ENCODE measurements at regions not wholly inside any gene's neighbourhood (a gene's known extent, or its start where the extent isn't known, plus 50 kb on each side); places are given as distances from the start of the nearest gene placed in this dataset.

- DNase-seq (ENCODE audit: low spot score), result no peak
- Mint-ChIP-seq H3K36me3 (ENCODE audit: low read depth) (peaks cover 4% of the 10 kb centered on the region), H3K9me3 (ENCODE audit: low read depth) (peaks cover 8% of the 10 kb centered on the region), H3K27me3 (ENCODE audit: low read depth) (peaks cover 76% of the 10 kb centered on the region), H3K4me3 (ENCODE audit: unreplicated experiment) (no peak overlapping the region), H3K4me1 (ENCODE audit: low read depth) (no peaks in the 10 kb centered on the region), H3K27ac (ENCODE audit: unreplicated experiment) (no peak overlapping the region)
- no peak for TF ChIP-seq CTCF (IDR thresholded peaks at IDR 0.05)
Observed at GRCh38 chr3:184506561-184506991, 55.0 kb upstream of the EPHB3 start.

GRCh38 chr3:184508938-184509337 is 52.6 kb upstream of the EPHB3 start:
- Mint-ChIP-seq H3K27ac (ENCODE audit: unreplicated experiment) (no peak overlapping the region), H3K4me1 (ENCODE audit: low read depth) (peaks cover 5% of the 10 kb centered on the region), H3K36me3 (ENCODE audit: low read depth) (peaks cover 10% of the 10 kb centered on the region), H3K9me3 (ENCODE audit: low read depth) (peaks cover 10% of the 10 kb centered on the region), H3K4me3 (ENCODE audit: unreplicated experiment) (no peak overlapping the region), H3K27me3 (ENCODE audit: low read depth) (peaks cover 89% of the 10 kb centered on the region)
- DNase-seq (ENCODE audit: low spot score), result no peak
- TF ChIP-seq CTCF (IDR thresholded peaks at IDR 0.05), result no peak

GRCh38 chr3:184511741-184512140 is 49.8 kb upstream of the EPHB3 start:
- Mint-ChIP-seq H3K9me3 (ENCODE audit: low read depth) (peaks cover 10% of the 10 kb centered on the region), H3K27ac (ENCODE audit: unreplicated experiment) (no peak overlapping the region), H3K4me3 (ENCODE audit: unreplicated experiment) (no peak overlapping the region), H3K27me3 (ENCODE audit: low read depth) (peaks cover 91% of the 10 kb centered on the region), H3K4me1 (ENCODE audit: low read depth) (peaks cover 8% of the 10 kb centered on the region), H3K36me3 (ENCODE audit: low read depth) (peaks cover 10% of the 10 kb centered on the region)
- no peak for DNase-seq (ENCODE audit: low spot score)
- no peak for TF ChIP-seq CTCF (IDR thresholded peaks at IDR 0.05)

All from chondrocyte (in vitro differentiated cells).